Trophoblast cell (in vitro differentiated cells and primary cell): ENCODE measurements at regions not wholly inside any gene's neighbourhood (a gene's known extent, or its start where the extent isn't known, plus 50 kb on each side); places are given as distances from the start of the nearest gene placed in this dataset.
"Not testable (repeated sequence)": the region's sequence is repeated elsewhere in the genome, so short reads cannot be mapped to it uniquely, and the experiment has no call there.

ENCODE experiments used
- DNase-seq, 2 donors: peaks; one replicate each; pipeline ENCODE4 v3.0.0-alpha.2; 2016
- H2AFZ ChIP-seq: 2 replicates; pipeline ENCODE4 v1.6.1; 2013; ENCODE audit warnings: low read length, moderate library complexity, mild to moderate bottlenecking; ENCODE audit not compliant: insufficient read depth, poor library complexity
- H2AK5ac ChIP-seq: 2 replicates; pipeline ENCODE4 v1.6.1; 2013; ENCODE audit warnings: mild to moderate bottlenecking, low read length
- H2BK120ac ChIP-seq: 2 replicates; pipeline ENCODE4 v1.6.1; 2013; ENCODE audit warnings: low read length, mild to moderate bottlenecking, moderate library complexity; ENCODE audit not compliant: insufficient read depth, poor library complexity
- H2BK12ac ChIP-seq: 2 replicates; pipeline ENCODE4 v1.6.1; 2013; ENCODE audit warnings: mild to moderate bottlenecking, low read length, moderate library complexity
- H2BK5ac ChIP-seq: 2 replicates; pipeline ENCODE4 v1.6.1; 2013; ENCODE audit warnings: low read length, low read depth, moderate library complexity, mild to moderate bottlenecking; ENCODE audit not compliant: poor library complexity
- H3K14ac ChIP-seq: 2 replicates; pipeline ENCODE4 v1.6.1; 2013; ENCODE audit warnings: mild to moderate bottlenecking, low read length
- H3K18ac ChIP-seq: 2 replicates; pipeline ENCODE4 v1.6.1; 2013; ENCODE audit warnings: mild to moderate bottlenecking, low read length
- H3K23ac ChIP-seq: 2 replicates; pipeline ENCODE4 v1.6.1; 2013; ENCODE audit warnings: low read length
- H3K27ac ChIP-seq: 2 replicates; pipeline ENCODE4 v1.5.1; 2013; ENCODE audit warnings: low read depth, mild to moderate bottlenecking, inconsistent platforms, low read length, moderate library complexity
- H3K27me3 ChIP-seq: 2 replicates; pipeline ENCODE4 v1.6.1; 2013; ENCODE audit warnings: inconsistent platforms, mild to moderate bottlenecking, low read length, moderate library complexity; ENCODE audit not compliant: insufficient read depth
- H3K36me3 ChIP-seq, 2 experiments: 1 replicate in 1 of 2; 2 replicates in 1 of 2; pipeline ENCODE4 v1.6.1; 2013; ENCODE audit warnings: low read length in 2 of 2, mild to moderate bottlenecking in 2 of 2, moderate library complexity in 1 of 2; ENCODE audit not compliant: insufficient read depth in 2 of 2, control insufficient read depth in 1 of 2
- H3K4ac ChIP-seq: 2 replicates; pipeline ENCODE4 v1.6.1; 2013; ENCODE audit warnings: low read depth, mild to moderate bottlenecking, low read length, moderate library complexity
- H3K4me1 ChIP-seq, 2 experiments: 1 replicate in 1 of 2; 2 replicates in 1 of 2; pipeline ENCODE4 v1.6.1; 2013; ENCODE audit warnings: low read length in 2 of 2, mild to moderate bottlenecking in 2 of 2, moderate library complexity in 1 of 2; ENCODE audit not compliant: insufficient read depth in 2 of 2, control insufficient read depth in 1 of 2
- H3K4me2 ChIP-seq: 2 replicates; pipeline ENCODE4 v1.6.1; 2013; ENCODE audit warnings: inconsistent platforms, mild to moderate bottlenecking, low read length, moderate library complexity
- H3K4me3 ChIP-seq: 2 replicates; pipeline ENCODE4 v1.5.1; 2013; ENCODE audit warnings: mild to moderate bottlenecking, low read depth, low read length, inconsistent platforms
- H3K79me1 ChIP-seq: one replicate; pipeline ENCODE4 v1.6.1; 2013; ENCODE audit warnings: low read length
- H3K79me2 ChIP-seq: 2 replicates; pipeline ENCODE4 v1.6.1; 2013; ENCODE audit warnings: low read length, mild to moderate bottlenecking; ENCODE audit not compliant: control insufficient read depth, insufficient read depth, poor library complexity
- H3K9ac ChIP-seq: 2 replicates; pipeline ENCODE4 v1.6.1; 2013; ENCODE audit warnings: mild to moderate bottlenecking, low read length
- H3K9me3 ChIP-seq: 2 replicates; pipeline ENCODE4 v1.6.1; 2013; ENCODE audit warnings: low read depth, mild to moderate bottlenecking, control low read depth, inconsistent platforms, low read length; ENCODE audit not compliant: insufficient read depth
- H4K12ac ChIP-seq: 2 replicates; pipeline ENCODE4 v1.6.1; 2013; ENCODE audit warnings: low read depth, mild to moderate bottlenecking, low read length, moderate library complexity
- H4K8ac ChIP-seq: 2 replicates; pipeline ENCODE4 v1.6.1; 2013; ENCODE audit warnings: low read depth, mild to moderate bottlenecking, low read length, moderate library complexity
- H4K91ac ChIP-seq: one replicate; pipeline ENCODE4 v1.6.1; 2013; ENCODE audit warnings: low read depth, mild to moderate bottlenecking, low read length, moderate library complexity
- WGBS: extraction: QIAGEN DNeasy Blood & Tissue Kit; methylation state at CpG from one replicate; pipeline ENCODE4 v1.1.7; 2013; ENCODE audit warnings: missing lambda C conversion rate; ENCODE audit not compliant: insufficient read length, insufficient coverage; ENCODE audit errors: extremely low coverage; 5-methylcytosine and 5-hydroxymethylcytosine counted together

DNA sequence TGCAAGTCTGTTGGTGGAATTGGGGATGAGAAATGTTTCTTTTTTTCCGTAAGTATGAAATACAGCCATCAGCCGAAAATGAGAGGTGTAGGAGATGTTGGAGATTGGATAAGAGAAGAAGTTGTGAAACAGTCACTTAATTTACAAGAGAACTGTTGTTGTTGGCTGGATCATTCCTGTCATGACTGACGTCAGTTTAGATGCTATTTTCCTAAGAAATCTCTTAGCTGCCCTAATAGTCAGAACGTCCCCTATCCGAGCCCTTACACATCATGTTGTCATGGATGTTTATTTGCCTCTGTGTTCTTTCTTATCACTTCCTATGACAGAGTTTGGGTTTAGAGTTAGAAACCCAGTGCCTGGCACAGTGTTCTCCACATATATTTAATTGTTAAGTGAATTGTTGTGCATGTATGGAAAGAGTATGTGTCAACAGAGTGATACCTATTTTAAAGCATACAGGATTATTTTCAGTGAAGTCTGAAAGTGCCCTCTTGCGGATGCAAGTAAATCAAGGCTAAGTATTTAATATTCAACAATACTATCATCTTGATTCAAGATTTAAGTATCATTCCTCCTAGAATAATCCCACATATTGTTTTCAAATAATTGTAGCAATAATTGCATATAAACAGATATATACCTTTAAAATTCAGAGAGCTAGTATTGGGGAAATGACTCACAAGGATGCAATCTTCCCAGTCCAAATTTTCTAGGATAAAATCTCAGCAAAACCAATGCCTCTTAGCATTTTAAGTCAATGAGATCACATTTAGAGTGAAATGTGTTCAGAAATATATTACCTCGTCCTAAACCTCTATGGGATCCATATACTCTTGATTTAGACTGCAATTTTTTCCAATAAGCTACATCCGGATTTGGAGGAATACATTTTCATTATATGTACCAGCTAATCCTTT, 309.9 kb upstream of the NOX3 start:
- H3K9me3 ChIP-seq: no peaks in the 10 kb centered on the region
- no peak overlapping the region for H3K4ac ChIP-seq
- H3K36me3 ChIP-seq: no peaks in the 10 kb centered on the region
- H3K23ac ChIP-seq: no peak overlapping the region
- no CpG with 5 or more reads among the region's 8 CpGs for WGBS
- DNase-seq: peak in 1 of 2 donors; percentile 41
- no peak overlapping the region for H3K27ac ChIP-seq
- H2BK120ac ChIP-seq: no peak overlapping the region
- no peak overlapping the region for H4K91ac ChIP-seq
- H3K79me1 ChIP-seq: no peaks in the 10 kb centered on the region
- H2BK12ac ChIP-seq: no peak overlapping the region
- no peaks in the 10 kb centered on the region for H3K79me2 ChIP-seq
- H3K4me1 ChIP-seq: no peaks in the 10 kb centered on the region
- H3K4me3 ChIP-seq: no peak overlapping the region
- H3K14ac ChIP-seq: no peak overlapping the region
- no peak overlapping the region for H3K18ac ChIP-seq
- H2BK5ac ChIP-seq: no peak overlapping the region
- H2AFZ ChIP-seq: no peak overlapping the region
- H3K9ac ChIP-seq: no peak overlapping the region
- no peak overlapping the region for H4K8ac ChIP-seq
- no peak overlapping the region for H2AK5ac ChIP-seq
- no peaks in the 10 kb centered on the region for H3K27me3 ChIP-seq
- H3K4me2 ChIP-seq: no peak overlapping the region
- H4K12ac ChIP-seq: no peak overlapping the region

DNA sequence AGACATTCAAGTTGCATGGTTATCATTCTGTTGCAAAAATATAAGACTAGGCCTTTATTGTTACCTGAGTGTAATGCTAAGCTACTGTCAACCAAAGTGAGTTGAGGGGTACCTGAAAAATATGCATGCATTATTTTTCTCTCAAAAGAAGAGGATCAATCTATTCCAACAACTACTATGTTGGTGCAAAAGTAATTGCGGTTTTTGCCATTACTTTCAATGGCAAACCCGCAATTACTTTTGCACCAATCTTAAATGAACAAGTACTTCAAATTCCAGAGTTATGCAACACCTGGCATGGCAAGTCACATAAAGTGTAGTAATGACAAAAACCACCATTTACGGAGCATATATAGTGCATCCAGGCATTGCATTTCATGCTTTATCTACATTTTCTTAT, 307.0 kb upstream of the NOX3 start:
- no peak overlapping the region for H2AFZ ChIP-seq
- no peak overlapping the region for H2BK120ac ChIP-seq
- H4K12ac ChIP-seq: no peak overlapping the region
- no peaks in the 10 kb centered on the region for H3K79me2 ChIP-seq
- H4K8ac ChIP-seq: no peak overlapping the region
- H2AK5ac ChIP-seq: no peak overlapping the region
- no peak overlapping the region for H3K4me2 ChIP-seq
- no peak overlapping the region for H3K27ac ChIP-seq
- no peak overlapping the region for H4K91ac ChIP-seq
- no peak overlapping the region for H2BK12ac ChIP-seq
- H3K36me3 ChIP-seq: no peaks in the 10 kb centered on the region
- no peaks in the 10 kb centered on the region for H3K4me1 ChIP-seq
- no peak overlapping the region for H3K4me3 ChIP-seq
- no peak overlapping the region for H2BK5ac ChIP-seq
- H3K79me1 ChIP-seq: no peaks in the 10 kb centered on the region
- no peak overlapping the region for H3K9ac ChIP-seq
- no peaks in the 10 kb centered on the region for H3K9me3 ChIP-seq
- no peak overlapping the region for H3K23ac ChIP-seq
- no peak overlapping the region for H3K18ac ChIP-seq
- no CpG with 5 or more reads among the region's 3 CpGs for WGBS
- H3K4ac ChIP-seq: no peak overlapping the region
- no peak for DNase-seq
- no peak overlapping the region for H3K14ac ChIP-seq
- no peaks in the 10 kb centered on the region for H3K27me3 ChIP-seq

DNA sequence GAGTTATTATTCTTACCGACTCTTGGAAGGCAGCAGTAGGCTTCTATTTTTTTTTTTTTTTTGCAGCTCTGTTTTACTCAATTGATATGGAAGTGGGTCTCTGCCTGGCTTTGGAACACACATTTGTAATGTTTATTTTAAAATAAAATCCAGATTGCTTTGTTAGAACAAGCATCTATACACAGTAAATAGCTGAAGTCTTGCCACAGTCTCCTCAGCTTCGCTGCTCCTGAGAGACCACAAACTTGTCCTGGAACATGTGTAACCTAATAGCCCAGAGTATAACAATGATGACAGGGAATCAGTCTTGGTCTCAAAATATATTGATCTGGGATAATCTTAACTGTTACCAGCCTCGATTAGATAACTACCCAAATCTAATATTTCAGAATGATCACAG, 299.8 kb upstream of the NOX3 start:
- Histone ChIP-seq H3K36me3 (no peaks in the 10 kb centered on the region), H3K79me1 (no peaks in the 10 kb centered on the region), H2BK5ac (no peak overlapping the region), H3K14ac (no peak overlapping the region), H3K23ac (no peak overlapping the region), H2AFZ (no peak overlapping the region), H3K27ac (no peak overlapping the region), H3K18ac (no peak overlapping the region), H3K79me2 (no peaks in the 10 kb centered on the region), H4K8ac (no peak overlapping the region), H2BK12ac (no peak overlapping the region), H2AK5ac (no peak overlapping the region), H3K4me2 (no peak overlapping the region), H4K12ac (no peak overlapping the region), H3K4ac (no peak overlapping the region), H3K4me3 (no peak overlapping the region), H4K91ac (no peak overlapping the region), H3K4me1 (no peaks in the 10 kb centered on the region), H3K27me3 (no peaks in the 10 kb centered on the region), H2BK120ac (no peak overlapping the region), H3K9ac (no peak overlapping the region), H3K9me3 (no peaks in the 10 kb centered on the region)
- DNase-seq: no peak
- no CpG with 5 or more reads among the region's 3 CpGs for WGBS

DNA sequence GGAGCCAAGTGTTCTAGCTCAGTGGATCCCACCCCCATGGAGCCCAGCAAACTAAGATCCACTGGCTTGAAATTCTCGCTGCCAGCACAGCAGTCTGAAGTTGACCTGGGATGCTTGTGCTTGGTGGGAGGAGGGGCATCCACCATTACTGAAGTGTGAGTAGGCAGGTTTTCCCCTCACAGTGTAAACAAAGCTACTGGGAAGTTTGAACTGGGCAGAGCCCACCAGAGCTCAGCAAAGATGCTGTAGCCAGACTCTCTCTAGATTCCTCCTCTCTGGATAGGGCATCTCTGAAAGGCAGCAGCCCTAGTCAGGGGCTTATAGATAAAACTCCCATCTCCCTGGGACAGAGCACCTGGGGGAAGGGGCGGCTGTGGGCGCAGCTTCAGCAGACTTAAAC, 293.1 kb upstream of the NOX3 start:
- H3K4me3 ChIP-seq, DNase-seq, H3K18ac ChIP-seq, H4K12ac ChIP-seq, H2AK5ac ChIP-seq, H4K91ac ChIP-seq, H4K8ac ChIP-seq, H2AFZ ChIP-seq, H3K79me1 ChIP-seq, H3K23ac ChIP-seq, H3K79me2 ChIP-seq, H2BK120ac ChIP-seq, H3K4me2 ChIP-seq, H3K9ac ChIP-seq, H3K14ac ChIP-seq, H3K4ac ChIP-seq, H3K36me3 ChIP-seq, H3K4me1 ChIP-seq, H2BK5ac ChIP-seq, H3K27me3 ChIP-seq, H3K9me3 ChIP-seq, H2BK12ac ChIP-seq, H3K27ac ChIP-seq: not testable (repeated sequence)
- WGBS: no CpG with 5 or more reads among the region's 3 CpGs
